ENCODE measurements at regions not wholly inside any gene's neighbourhood (a gene's known extent, or its start where the extent isn't known, plus 50 kb on each side); places are given as distances from the start of the nearest gene placed in this dataset.

- TF ChIP-seq CTCF (IDR thresholded peaks at IDR 0.05; ENCODE audit: low read depth, low read length), result no peak
- no peaks in the 10 kb centered on the region for H3K9me3 ChIP-seq (ENCODE audit: low read depth)
- no peak overlapping the region for H3K4me3 ChIP-seq
- H3K4me1 ChIP-seq (ENCODE audit: low read depth), result no peaks in the 10 kb centered on the region
- DNase-seq (ENCODE audit: low read depth in 1 of 2, low spot score in 1 of 2), result no peak
- no peak overlapping the region for H3K27ac ChIP-seq
- H3K27me3 ChIP-seq, result no peaks in the 10 kb centered on the region
- no peaks in the 10 kb centered on the region for H3K36me3 ChIP-seq
These were observed 431.3 kb upstream of the SMIM21 start for GRCh38 chr18:75858754-75859153.

- no peaks in the 10 kb centered on the region for H3K36me3 ChIP-seq
- no peak overlapping the region for H3K4me3 ChIP-seq
These were observed 430.1 kb upstream of the SMIM21 start for GRCh38 chr18:75857558-75857957.

GRCh38 chr18:75854808-75855207 lies 427.3 kb upstream of the SMIM21 start:
- Histone ChIP-seq H3K27me3 (no peaks in the 10 kb centered on the region), H3K27ac (no peak overlapping the region), H3K4me3 (no peak overlapping the region), H3K4me1 (ENCODE audit: low read depth) (no peaks in the 10 kb centered on the region), H3K9me3 (ENCODE audit: low read depth) (no peaks in the 10 kb centered on the region), H3K36me3 (no peaks in the 10 kb centered on the region)
- no peak for DNase-seq (ENCODE audit: low read depth in 1 of 2, low spot score in 1 of 2)
- no peak for TF ChIP-seq CTCF (IDR thresholded peaks at IDR 0.05; ENCODE audit: low read depth, low read length)

More at GRCh38 chr18:75857558-75857957, 430.1 kb upstream of the SMIM21 start:
- no peak for DNase-seq (ENCODE audit: low read depth in 1 of 2, low spot score in 1 of 2)
- TF ChIP-seq CTCF (IDR thresholded peaks at IDR 0.05; ENCODE audit: low read depth, low read length), result no peak
- H3K4me1 ChIP-seq (ENCODE audit: low read depth), result no peaks in the 10 kb centered on the region
- H3K9me3 ChIP-seq (ENCODE audit: low read depth), result no peaks in the 10 kb centered on the region
- no peak overlapping the region for H3K27ac ChIP-seq
- no peaks in the 10 kb centered on the region for H3K27me3 ChIP-seq

GRCh38 chr18:75854174-75854573 lies 426.7 kb upstream of the SMIM21 start:
- DNase-seq (ENCODE audit: low read depth in 1 of 2, low spot score in 1 of 2), result no peak

GRCh38 chr18:75846321-75846720 lies 418.8 kb upstream of the SMIM21 start:
- DNase-seq (ENCODE audit: low read depth in 1 of 2, low spot score in 1 of 2), result no peak
- TF ChIP-seq CTCF (IDR thresholded peaks at IDR 0.05; ENCODE audit: low read depth, low read length), result no peak
- H3K27me3 ChIP-seq, result no peaks in the 10 kb centered on the region
- no peak overlapping the region for H3K4me3 ChIP-seq
- no peak overlapping the region for H3K27ac ChIP-seq
- no peaks in the 10 kb centered on the region for H3K9me3 ChIP-seq (ENCODE audit: low read depth)
- no peaks in the 10 kb centered on the region for H3K36me3 ChIP-seq
- H3K4me1 ChIP-seq (ENCODE audit: low read depth), result no peaks in the 10 kb centered on the region

More at GRCh38 chr18:75854174-75854573, 426.7 kb upstream of the SMIM21 start:
- Histone ChIP-seq H3K9me3 (ENCODE audit: low read depth) (no peaks in the 10 kb centered on the region), H3K36me3 (no peaks in the 10 kb centered on the region), H3K27me3 (no peaks in the 10 kb centered on the region), H3K4me1 (ENCODE audit: low read depth) (no peaks in the 10 kb centered on the region), H3K27ac (no peak overlapping the region), H3K4me3 (no peak overlapping the region)
- TF ChIP-seq CTCF (IDR thresholded peaks at IDR 0.05; ENCODE audit: low read depth, low read length), result no peak

GRCh38 chr18:75845413-75845812 lies 417.9 kb upstream of the SMIM21 start:
- H3K9me3 ChIP-seq (ENCODE audit: low read depth), result no peaks in the 10 kb centered on the region
- H3K4me1 ChIP-seq (ENCODE audit: low read depth), result no peaks in the 10 kb centered on the region
- H3K27ac ChIP-seq, result no peak overlapping the region
- DNase-seq (ENCODE audit: low read depth in 1 of 2, low spot score in 1 of 2), result no peak
- H3K36me3 ChIP-seq, result no peaks in the 10 kb centered on the region
- TF ChIP-seq CTCF (IDR thresholded peaks at IDR 0.05; ENCODE audit: low read depth, low read length), result no peak
- H3K27me3 ChIP-seq, result no peaks in the 10 kb centered on the region
- H3K4me3 ChIP-seq, result no peak overlapping the region
